NCI-H2107 treated with DMSO at 0.1 percent for 48 hours (cell line): ENCODE measurements at regions not wholly inside any gene's neighbourhood (a gene's known extent, or its start where the extent isn't known, plus 50 kb on each side); places are given as distances from the start of the nearest gene placed in this dataset.
"Not testable (repeated sequence)": the region's sequence is repeated elsewhere in the genome, so short reads cannot be mapped to it uniquely, and the experiment has no call there.

Experiments
- DNase-seq: peaks from one replicate; lab custom pipeline; 2025; ENCODE audit not compliant: unreplicated experiment; lab: John Stamatoyannopoulos, UW

DNA sequence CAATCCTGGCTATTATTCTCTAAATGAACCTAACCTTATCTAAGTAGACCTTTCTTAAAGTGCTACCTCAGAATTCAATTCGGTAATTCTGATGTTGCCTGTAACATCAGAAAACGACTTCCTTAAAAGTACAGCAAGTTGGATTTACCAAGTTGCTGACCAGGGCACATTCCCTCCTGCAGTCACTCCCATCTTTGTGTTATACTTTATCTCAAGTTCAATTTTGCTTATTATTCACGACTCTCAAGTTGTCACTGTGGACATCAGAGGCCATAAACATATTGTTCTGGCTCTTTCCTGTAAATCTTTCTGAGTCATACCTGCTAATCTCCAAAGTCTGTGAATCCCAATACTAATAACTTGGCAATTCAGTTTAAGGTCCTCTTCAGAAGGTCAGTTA, 64.6 kb upstream of the ZSCAN2 start:
- DNase-seq = not testable (repeated sequence)

DNA sequence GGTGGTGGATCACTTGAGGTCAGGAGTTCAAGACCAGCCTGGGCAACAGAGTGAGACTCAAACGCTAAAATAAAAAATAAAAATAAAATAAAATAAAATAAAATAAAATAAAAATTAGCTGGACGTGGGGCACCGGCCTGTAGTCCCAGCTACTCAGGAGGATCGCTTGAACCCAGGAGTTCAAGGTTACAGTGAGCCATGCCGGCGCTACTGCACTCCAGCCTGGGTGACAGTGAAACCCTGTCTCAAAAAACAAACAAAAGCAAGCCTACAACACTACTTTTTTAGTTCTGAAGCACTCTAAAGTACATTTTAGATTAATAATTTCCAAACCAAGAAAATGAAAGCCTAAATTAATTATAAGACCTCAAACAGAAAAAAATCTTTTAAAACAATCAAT, 56.2 kb upstream of the ZSCAN2 start:
- not testable (repeated sequence) for DNase-seq

DNA sequence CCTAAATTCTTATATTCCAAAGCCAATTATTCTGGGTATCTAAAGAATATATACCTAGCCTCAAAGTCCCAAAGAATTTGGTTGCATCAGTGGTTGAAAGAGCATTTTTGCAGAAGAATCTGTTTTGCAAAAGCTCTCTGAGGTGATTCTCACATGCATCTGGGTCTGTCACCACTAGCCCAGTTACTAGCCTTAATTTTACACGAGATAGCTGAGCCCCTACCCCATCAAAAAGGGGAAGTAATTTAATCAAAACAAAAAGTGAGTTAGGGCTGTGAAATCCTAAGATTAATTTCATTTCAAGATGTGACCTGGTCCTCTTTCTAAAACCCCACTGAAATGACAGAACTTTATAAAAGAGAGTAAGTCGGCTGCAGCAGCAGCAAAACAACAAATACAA, 53.7 kb upstream of the ZSCAN2 start:
- DNase-seq = not testable (repeated sequence)

DNA sequence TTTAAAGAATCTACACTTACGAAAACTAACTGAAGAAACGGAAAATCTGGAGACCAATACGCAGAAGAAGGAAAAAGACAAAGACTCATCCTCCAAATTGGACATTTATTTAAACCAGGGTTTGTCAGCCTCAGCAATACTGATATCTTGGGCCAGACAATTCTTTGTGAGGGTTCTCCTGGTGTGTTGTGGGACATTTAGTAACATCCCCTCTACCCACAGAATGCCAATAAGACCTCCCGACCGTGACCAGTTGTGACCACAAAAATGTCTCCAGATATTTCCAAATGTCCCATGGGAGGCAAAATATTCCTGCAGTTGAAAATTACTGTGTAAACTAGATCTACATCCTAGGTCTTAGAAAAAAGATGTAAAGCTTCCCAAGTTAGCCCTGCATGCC, 50.3 kb upstream of the ZSCAN2 start:
- DNase-seq = not testable (repeated sequence)
